Testis (tissue), 2 donors: ENCODE measurements at regions not wholly inside any gene's neighbourhood (a gene's known extent, or its start where the extent isn't known, plus 50 kb on each side); places are given as distances from the start of the nearest gene placed in this dataset.

Experiments used
- DNase-seq: peaks from one replicate; pipeline ENCODE4 v3.0.0-alpha.2; 2019
- H3K27ac ChIP-seq, 2 donors: fragments of 200-600 bp; sonication (generic); one replicate each; pipeline ENCODE4 v1.5.1; 2019
- H3K27me3 ChIP-seq: fragments of 200-600 bp; sonication (generic); one replicate; pipeline ENCODE4 v1.5.1; 2019
- H3K36me3 ChIP-seq: fragments of 200-600 bp; sonication (generic); one replicate; pipeline ENCODE4 v1.5.1; 2017; ENCODE audit warnings: low read depth; ENCODE audit errors: missing control alignments
- H3K4me1 ChIP-seq: fragments of 200-600 bp; sonication (generic); one replicate; pipeline ENCODE4 v1.5.1; 2019
- H3K4me3 ChIP-seq, 2 donors: fragments of 200-600 bp; sonication (generic); one replicate each; pipeline ENCODE4 v1.5.1; 2017 to 2019
- H3K9me3 ChIP-seq: fragments of 200-600 bp; sonication (generic); one replicate; pipeline ENCODE4 v1.5.1; 2017
- POLR2A ChIP-seq: fragments of 450-650 bp; IDR thresholded peaks from one replicate; pipeline ENCODE4 v1.6.1; 2017; ENCODE audit warnings: antibody characterized with exemption, mild to moderate bottlenecking, moderate library complexity
- WGBS, 2 donors: methylation state at CpG; one replicate each; pipeline ENCODE4 v1.1.5; 2018; 5-methylcytosine and 5-hydroxymethylcytosine counted together
- intact Hi-C: fragments of 100-400 bp; cut with DNase I; formaldehyde crosslinking; loops from one replicate; pipeline ENCODE4 v1.15.1; 2023; ENCODE audit warnings: low total_unique reads
- TF ChIP-seq, protein P1 (sequence below), 3 experiments: fragments of 450-650 bp in 2 of 3; fragments of 200-600 bp in 1 of 3; sonication (generic) in 1 of 3; IDR thresholded peaks; one replicate each; pipeline ENCODE4 v1.5.1; 2016 to 2019; ENCODE audit warnings: antibody characterized with exemption in 3 of 3, mild to moderate bottlenecking in 2 of 3, moderate library complexity in 1 of 3

DNA sequence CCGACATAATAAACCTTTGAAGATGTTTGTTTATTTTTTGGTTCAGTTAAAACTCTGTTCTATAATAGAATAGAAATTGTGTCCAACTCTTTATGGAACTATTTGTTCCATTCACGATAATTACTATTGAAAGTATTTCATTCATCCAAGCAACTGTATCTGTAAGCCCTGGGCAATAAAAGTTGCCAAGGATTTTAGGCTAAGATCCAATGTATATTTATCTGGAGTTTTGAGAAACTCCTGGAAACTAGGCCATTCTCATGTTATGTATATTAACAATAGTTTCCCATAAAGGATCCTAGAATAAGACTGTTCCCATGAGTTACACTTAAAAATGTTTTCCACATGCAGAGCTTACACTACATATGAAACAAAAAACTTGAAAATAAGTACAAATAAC is 261.6 kb downstream of the SLITRK6 start:
- WGBS, 2 donors, result 55 to 56% methylated on average over 2 of the region's 2 CpGs
- Histone ChIP-seq H3K27ac (no peak overlapping the region), H3K27me3 (no peaks in the 10 kb centered on the region), H3K4me1 (no peaks in the 10 kb centered on the region), H3K4me3 (no peak overlapping the region), H3K9me3 (no peaks in the 10 kb centered on the region), H3K36me3 (no peaks in the 10 kb centered on the region)
- intact Hi-C loops, result no loop called here
- TF ChIP-seq, protein P1, sequence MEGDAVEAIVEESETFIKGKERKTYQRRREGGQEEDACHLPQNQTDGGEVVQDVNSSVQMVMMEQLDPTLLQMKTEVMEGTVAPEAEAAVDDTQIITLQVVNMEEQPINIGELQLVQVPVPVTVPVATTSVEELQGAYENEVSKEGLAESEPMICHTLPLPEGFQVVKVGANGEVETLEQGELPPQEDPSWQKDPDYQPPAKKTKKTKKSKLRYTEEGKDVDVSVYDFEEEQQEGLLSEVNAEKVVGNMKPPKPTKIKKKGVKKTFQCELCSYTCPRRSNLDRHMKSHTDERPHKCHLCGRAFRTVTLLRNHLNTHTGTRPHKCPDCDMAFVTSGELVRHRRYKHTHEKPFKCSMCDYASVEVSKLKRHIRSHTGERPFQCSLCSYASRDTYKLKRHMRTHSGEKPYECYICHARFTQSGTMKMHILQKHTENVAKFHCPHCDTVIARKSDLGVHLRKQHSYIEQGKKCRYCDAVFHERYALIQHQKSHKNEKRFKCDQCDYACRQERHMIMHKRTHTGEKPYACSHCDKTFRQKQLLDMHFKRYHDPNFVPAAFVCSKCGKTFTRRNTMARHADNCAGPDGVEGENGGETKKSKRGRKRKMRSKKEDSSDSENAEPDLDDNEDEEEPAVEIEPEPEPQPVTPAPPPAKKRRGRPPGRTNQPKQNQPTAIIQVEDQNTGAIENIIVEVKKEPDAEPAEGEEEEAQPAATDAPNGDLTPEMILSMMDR (IDR thresholded peaks at IDR 0.05), result no peak
- no peak for TF ChIP-seq POLR2A
- DNase-seq, result no peak

DNA sequence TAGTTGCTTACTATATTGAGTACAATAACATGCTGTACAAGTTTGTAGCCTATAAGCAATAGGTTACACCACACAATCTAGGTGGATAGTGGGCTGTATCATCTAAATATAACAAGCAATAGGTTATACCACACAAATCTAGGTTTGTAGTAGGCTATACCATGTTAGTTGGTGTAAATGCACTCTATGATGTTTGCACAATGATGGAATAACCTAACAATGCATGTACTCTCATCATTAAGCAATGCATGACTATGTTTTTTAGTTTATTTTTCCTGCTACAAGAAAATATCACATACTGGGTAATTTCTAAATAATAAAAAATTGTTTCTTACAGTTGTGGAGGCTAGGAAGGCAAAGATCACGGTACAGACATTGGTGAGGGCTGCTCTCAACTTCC is 262.5 kb downstream of the SLITRK6 start:
- Histone ChIP-seq H3K9me3 (no peaks in the 10 kb centered on the region), H3K36me3 (no peaks in the 10 kb centered on the region), H3K27me3 (no peaks in the 10 kb centered on the region), H3K4me3 (no peak overlapping the region), H3K4me1 (no peaks in the 10 kb centered on the region), H3K27ac (no peak overlapping the region)
- intact Hi-C loops, result no loop called here
- DNase-seq, result no peak
- 70 to 93% methylated on average over 1 of the region's 1 CpG for WGBS, 2 donors
- TF ChIP-seq, protein P1 (IDR thresholded peaks at IDR 0.05), result no peak
- TF ChIP-seq POLR2A, result no peak

DNA sequence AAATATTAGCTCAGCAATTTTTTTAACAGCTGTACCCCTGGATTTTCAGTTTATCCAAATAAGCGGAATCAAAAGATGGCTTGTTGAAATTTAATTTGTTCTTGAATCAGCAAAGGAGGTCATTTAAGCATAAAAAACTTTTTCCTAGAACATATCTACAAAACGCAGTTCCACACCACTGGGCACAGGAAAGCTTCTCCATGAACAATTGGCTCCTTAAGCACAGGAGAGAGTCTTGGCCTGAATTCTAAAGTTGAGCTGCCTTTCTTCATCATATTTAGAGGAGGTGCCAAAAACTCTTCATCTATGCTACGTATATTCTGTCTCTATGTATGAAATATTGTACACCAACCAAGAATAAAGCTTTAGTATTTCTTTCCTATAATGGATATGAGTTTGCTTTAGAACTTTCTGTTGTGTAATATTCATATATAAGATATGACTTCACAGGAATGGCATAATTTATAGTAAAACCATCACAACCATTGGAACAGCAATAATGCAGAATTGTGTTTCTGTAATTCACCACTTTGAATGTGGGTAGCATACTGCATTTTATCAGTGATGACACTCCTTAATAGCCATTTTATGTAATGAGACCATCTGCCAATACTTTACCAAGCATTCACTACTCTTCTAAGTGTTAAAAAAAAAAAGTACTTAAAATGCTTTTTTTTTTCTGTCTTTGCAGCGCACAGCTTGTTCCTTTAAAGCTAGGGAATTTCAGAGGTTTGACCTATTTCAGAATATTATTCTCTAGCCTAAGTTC is 263.7 kb downstream of the SLITRK6 start:
- TF ChIP-seq, protein P1 (IDR thresholded peaks at IDR 0.05), result no peak
- no peak for TF ChIP-seq POLR2A
- Histone ChIP-seq H3K27ac (no peak overlapping the region), H3K9me3 (no peaks in the 10 kb centered on the region), H3K36me3 (no peaks in the 10 kb centered on the region), H3K4me3 (no peak overlapping the region), H3K27me3 (no peaks in the 10 kb centered on the region), H3K4me1 (no peaks in the 10 kb centered on the region)
- no peak for DNase-seq
- intact Hi-C loops, result no loop called here
- 71 to 76% methylated on average over 4 of the region's 4 CpGs for WGBS, 2 donors

DNA sequence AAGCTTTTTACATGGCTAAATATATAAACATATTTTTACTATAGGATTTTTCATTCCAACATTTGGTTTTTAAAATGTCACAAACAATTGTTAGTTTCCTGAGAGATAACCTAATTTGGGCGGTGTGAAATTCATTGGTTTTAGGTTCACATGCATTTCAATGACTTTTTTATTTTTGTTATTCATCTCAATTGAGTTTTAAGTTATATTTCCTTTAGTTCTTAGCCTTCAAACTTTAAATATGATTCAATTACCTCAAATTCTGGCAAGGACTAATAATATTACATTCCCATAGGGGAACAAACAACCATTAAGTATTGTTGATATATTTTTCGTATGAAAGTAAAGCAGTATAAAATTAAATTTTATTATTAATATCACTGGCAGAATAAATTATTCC is 265.3 kb downstream of the SLITRK6 start:
- Histone ChIP-seq H3K27me3 (no peaks in the 10 kb centered on the region), H3K9me3 (no peaks in the 10 kb centered on the region), H3K4me3 (no peak overlapping the region), H3K27ac (no peak overlapping the region), H3K4me1 (no peaks in the 10 kb centered on the region), H3K36me3 (no peaks in the 10 kb centered on the region)
- no peak for DNase-seq
- WGBS, 2 donors, result 90 to 94% methylated on average over 2 of the region's 2 CpGs
- TF ChIP-seq, protein P1 (IDR thresholded peaks at IDR 0.05), result no peak
- no peak for TF ChIP-seq POLR2A
- intact Hi-C loops, result no loop called here

DNA sequence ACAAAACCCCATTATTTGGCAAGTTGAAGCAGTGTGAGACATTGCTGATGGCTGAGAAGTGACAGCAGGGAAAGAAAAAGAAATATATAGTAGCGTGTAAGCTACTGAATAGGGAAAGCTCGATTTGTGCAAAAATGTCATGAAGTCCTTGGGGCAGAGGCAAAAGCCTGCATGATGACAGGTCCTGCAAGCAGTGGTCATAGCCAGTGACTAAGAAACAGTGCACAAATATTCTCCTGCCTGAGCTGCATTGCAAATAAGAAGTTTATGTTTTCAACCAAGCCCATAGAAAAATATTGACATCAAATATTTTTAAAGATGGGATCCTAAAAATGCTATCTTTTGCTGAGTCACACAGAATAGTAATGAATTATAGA is 270.0 kb downstream of the SLITRK6 start:
- no peaks in the 10 kb centered on the region for H3K9me3 ChIP-seq
- no peaks in the 10 kb centered on the region for H3K4me1 ChIP-seq
- H3K27ac ChIP-seq, result no peak overlapping the region
- no peaks in the 10 kb centered on the region for H3K36me3 ChIP-seq
- WGBS, 2 donors, result 77 to 90% methylated on average over 2 of the region's 2 CpGs
- TF ChIP-seq, protein P1 (IDR thresholded peaks at IDR 0.05), result no peak
- no peak for TF ChIP-seq POLR2A
- no peak for DNase-seq
- intact Hi-C loops, result no loop called here
- H3K27me3 ChIP-seq, result no peaks in the 10 kb centered on the region
- no peak overlapping the region for H3K4me3 ChIP-seq
